GM19023 (cell line): ENCODE measurements at regions not wholly inside any gene's neighbourhood (a gene's known extent, or its start where the extent isn't known, plus 50 kb on each side); places are given as distances from the start of the nearest gene placed in this dataset.
"Not testable (repeated sequence)": the region's sequence is repeated elsewhere in the genome, so short reads cannot be mapped to it uniquely, and the experiment has no call there.

ENCODE experiments used
- ATAC-seq: cut with Tn5 transposase; IDR thresholded peaks from one replicate; pipeline ENCODE4 v1.9.1; 2021; ENCODE audit warnings: mild to moderate bottlenecking, moderate library complexity; ENCODE audit not compliant: unreplicated experiment

DNA sequence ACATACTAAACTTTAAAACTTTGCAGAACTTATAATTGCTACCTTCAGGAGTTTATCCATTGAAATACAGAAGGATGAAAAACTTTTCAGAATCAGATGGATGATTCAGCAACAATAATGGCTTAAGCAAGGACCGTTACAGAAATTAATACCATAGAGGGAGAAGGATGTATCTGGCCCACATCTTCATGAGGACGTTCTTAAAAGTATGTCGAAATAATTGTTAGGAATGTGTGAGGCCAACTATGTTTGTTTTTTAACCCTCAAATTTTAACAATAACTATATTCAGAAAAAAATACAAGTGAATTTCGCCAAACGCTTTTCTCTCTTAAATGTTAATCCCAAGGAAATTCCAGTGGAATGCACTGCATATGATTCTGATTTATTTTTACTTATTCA is 105.2 kb upstream of the EPHA3 start:
- ATAC-seq: no peak

GRCh38 chr3:89013536-89013935 is 93.9 kb upstream of the EPHA3 start:
- no peak for ATAC-seq

DNA sequence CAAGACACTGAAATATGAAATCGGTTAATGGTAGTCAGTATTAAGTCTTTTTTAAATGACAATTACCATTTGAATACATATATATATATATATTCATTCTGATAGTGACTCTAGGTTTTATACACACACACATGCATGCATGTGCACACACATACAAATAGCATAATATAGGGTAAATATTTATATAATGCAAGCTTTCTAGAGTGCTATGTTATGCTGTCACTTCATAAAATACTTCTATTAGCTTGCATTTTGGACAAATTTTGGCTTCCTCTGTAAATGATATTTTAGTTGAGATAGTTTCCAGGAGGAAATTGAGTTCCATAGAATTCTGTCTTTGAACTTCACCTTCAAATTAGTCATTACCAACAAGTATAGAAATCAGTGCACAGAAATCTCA is 89.9 kb upstream of the EPHA3 start:
- ATAC-seq: no peak

DNA sequence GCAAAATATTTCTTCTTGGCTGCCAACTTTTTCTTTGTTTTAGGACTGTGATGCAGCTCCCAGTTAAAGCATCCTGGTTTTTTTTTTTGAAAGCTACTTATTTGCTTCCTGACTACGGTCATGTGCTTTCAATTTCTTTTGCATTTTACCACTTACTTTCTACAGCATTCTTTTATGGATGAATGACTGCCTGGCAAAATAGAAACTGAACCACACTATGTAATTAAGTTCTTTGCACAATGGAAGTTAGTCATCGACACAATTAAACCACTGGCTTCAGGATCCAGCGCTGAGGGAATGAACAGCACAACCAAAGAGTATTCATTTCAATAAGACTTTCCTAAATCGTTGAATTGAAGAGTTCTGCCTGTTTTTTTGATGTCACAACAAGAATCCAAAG is 82.2 kb upstream of the EPHA3 start:
- ATAC-seq: no peak

GRCh38 chr3:89032346-89033013 is 74.9 kb upstream of the EPHA3 start:
- no peak for ATAC-seq

DNA sequence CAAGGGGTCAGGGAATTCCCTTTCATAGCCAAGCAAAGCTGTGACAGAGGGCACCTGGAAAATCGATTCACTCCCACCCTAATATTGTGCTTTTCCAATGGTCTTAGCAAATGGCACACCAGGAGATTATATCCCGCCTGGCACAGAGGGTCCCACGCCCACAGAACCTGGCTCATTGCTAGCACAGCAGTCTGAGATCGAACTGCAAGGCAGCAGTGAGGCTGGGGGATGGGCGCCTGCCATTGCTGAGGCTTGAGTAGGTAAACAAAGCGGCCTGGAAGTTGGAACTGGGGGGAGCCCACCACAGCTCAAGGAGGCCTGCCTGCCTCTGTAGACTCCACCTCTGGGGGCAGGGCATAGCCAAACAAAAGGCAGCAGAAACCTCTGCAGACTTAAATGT is 72.7 kb upstream of the EPHA3 start:
- not testable (repeated sequence) for ATAC-seq

DNA sequence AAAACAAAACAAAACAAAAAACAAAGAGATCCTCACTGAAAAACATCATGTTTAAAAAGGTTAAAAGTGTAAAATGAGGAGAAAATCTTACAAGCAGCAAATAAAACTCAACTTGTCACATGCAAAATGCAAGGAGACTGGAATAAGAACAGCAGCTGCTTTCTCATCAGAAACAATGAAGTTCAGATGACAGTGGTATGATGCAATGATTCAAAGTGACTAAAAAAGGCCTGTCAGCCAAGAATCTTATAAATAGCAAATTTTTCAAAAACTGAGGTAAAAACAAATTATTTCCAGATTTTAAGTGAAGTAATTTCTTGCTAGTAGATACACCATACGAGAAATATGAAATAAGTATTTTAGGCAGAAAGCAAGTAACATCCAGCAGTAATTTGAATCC is 68.6 kb upstream of the EPHA3 start:
- ATAC-seq: no peak

- ATAC-seq: no peak
These were observed 65.1 kb upstream of the EPHA3 start for GRCh38 chr3:89042236-89042835.

- ATAC-seq: no peak
These were observed 64.0 kb upstream of the EPHA3 start for GRCh38 chr3:89043406-89043932.

DNA sequence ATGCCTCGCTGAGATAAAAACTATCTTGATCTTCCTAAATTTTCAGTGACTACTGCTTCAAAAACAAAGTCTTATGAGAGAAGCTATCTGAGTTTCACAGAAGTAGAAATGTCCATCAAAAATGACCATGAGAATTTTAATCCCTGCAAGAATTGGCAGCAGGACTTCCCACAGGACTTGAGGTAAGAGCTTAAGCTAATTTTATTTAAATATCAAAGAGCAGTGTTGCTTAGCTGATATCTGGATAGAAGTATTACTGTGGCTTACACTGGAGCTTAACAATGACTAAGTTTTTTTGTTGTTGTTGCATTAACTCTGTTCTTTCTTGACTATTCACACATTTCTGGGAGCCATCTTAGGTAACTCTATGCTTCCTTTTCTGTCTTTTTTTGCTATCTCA is 60.8 kb upstream of the EPHA3 start:
- ATAC-seq: no peak

- ATAC-seq: no peak
These were observed 58.3 kb upstream of the EPHA3 start for GRCh38 chr3:89049119-89049518.

- no peak for ATAC-seq
These were observed 55.0 kb upstream of the EPHA3 start for GRCh38 chr3:89052386-89052785.

- ATAC-seq: no peak
These were observed 50.0 kb upstream of the EPHA3 start for GRCh38 chr3:89057398-89057797.
